Neural cell (in vitro differentiated cells): ENCODE measurements at regions not wholly inside any gene's neighbourhood (a gene's known extent, or its start where the extent isn't known, plus 50 kb on each side); places are given as distances from the start of the nearest gene placed in this dataset.

Source experiments
- H2AFZ ChIP-seq: fragments of 200-600, 300-800 bp; sonication (generic), shearing (Covaris generic); 2 replicates; pipeline ENCODE4 v1.6.0; 2014; ENCODE audit warnings: low read depth, mild to moderate bottlenecking, antibody characterized with exemption, low read length, moderate library complexity
- H3F3A ChIP-seq: fragments of 200-600 bp; shearing (Covaris generic); 2 replicates; pipeline ENCODE4 v1.6.1; 2016; ENCODE audit warnings: mild to moderate bottlenecking, moderate library complexity, mixed read lengths, antibody characterized with exemption, low read length; ENCODE audit not compliant: insufficient read depth, poor library complexity, severe bottlenecking
- H3K27ac ChIP-seq: fragments of 200-600, 300-800 bp; sonication (generic), shearing (Covaris generic); 2 replicates; pipeline ENCODE4 v1.5.1; 2014; ENCODE audit warnings: mild to moderate bottlenecking, low read length, moderate library complexity
- H3K27me3 ChIP-seq: fragments of 300-800, 200-600 bp; sonication (generic), shearing (Covaris generic); 2 replicates; pipeline ENCODE4 v1.6.0; 2014; ENCODE audit warnings: mild to moderate bottlenecking, low read depth, low read length, moderate library complexity; ENCODE audit not compliant: insufficient read depth
- H3K36me3 ChIP-seq: fragments of 300-800, 200-600 bp; sonication (generic), shearing (Covaris generic); 2 replicates; pipeline ENCODE4 v1.5.1; 2014; ENCODE audit warnings: mild to moderate bottlenecking, antibody characterized with exemption, low read length, moderate library complexity; ENCODE audit not compliant: insufficient read depth
- H3K4me2 ChIP-seq: fragments of 300-800, 200-600 bp; sonication (generic), shearing (Covaris generic); 2 replicates; pipeline ENCODE4 v1.6.0; 2014; ENCODE audit warnings: mild to moderate bottlenecking, low read length
- H3K4me3 ChIP-seq: fragments of 300-800, 200-600 bp; sonication (generic), shearing (Covaris generic); 2 replicates; pipeline ENCODE4 v1.5.1; 2014; ENCODE audit warnings: mild to moderate bottlenecking, low read length, moderate library complexity
- H3K79me2 ChIP-seq: fragments of 200-600 bp; shearing (Covaris generic); replicated peaks from 2 replicates; pipeline ENCODE4 v1.6.0; 2014; ENCODE audit warnings: mild to moderate bottlenecking, low read length, moderate library complexity; ENCODE audit not compliant: insufficient read depth
- H3K9ac ChIP-seq: fragments of 300-800, 200-600 bp; sonication (generic), shearing (Covaris generic); 2 replicates; pipeline ENCODE4 v1.6.1; 2016; ENCODE audit warnings: mild to moderate bottlenecking, low read length, mixed read lengths
- H3K9me2 ChIP-seq: fragments of 200-600 bp; shearing (Covaris generic); 2 replicates; pipeline ENCODE4 v1.6.1; 2016; ENCODE audit warnings: mild to moderate bottlenecking, low read length, mixed read lengths; ENCODE audit not compliant: insufficient read depth
- H3K9me3 ChIP-seq: fragments of 200-600, 300-800 bp; sonication (generic), shearing (Covaris generic); 2 replicates; pipeline ENCODE4 v1.6.1; 2016; ENCODE audit warnings: mild to moderate bottlenecking, mixed run types, low read length, moderate library complexity, mixed read lengths
- H4K20me1 ChIP-seq: fragments of 200-600 bp; shearing (Covaris generic); 2 replicates; pipeline ENCODE4 v1.6.1; 2016; ENCODE audit warnings: mild to moderate bottlenecking, mixed run types; ENCODE audit not compliant: insufficient read depth
- CTCF ChIP-seq: fragments of 450-650 bp; IDR thresholded peaks from 2 replicates; pipeline ENCODE4 v1.5.1; 2014; ENCODE audit warnings: antibody characterized with exemption, mild to moderate bottlenecking, moderate library complexity; ENCODE audit not compliant: poor library complexity, severe bottlenecking
- EP300 ChIP-seq: fragments of 450-650 bp; conservative IDR thresholded peaks from 2 replicates; pipeline ENCODE4 v1.6.1; 2014; ENCODE audit warnings: antibody characterized with exemption, mild to moderate bottlenecking, moderate library complexity; ENCODE audit not compliant: poor library complexity, severe bottlenecking
- EZH2 ChIP-seq: fragments of 200-600, 300-800 bp; shearing (Covaris generic), sonication (generic); IDR thresholded peaks from 2 replicates; pipeline ENCODE4 v1.6.1; 2014; ENCODE audit warnings: antibody characterized with exemption, low read length, borderline replicate concordance, mild to moderate bottlenecking; ENCODE audit not compliant: insufficient read depth, poor library complexity, severe bottlenecking
- MXI1 ChIP-seq: fragments of 450-650 bp; conservative IDR thresholded peaks from 2 replicates; pipeline ENCODE4 v1.6.1; 2014; ENCODE audit warnings: antibody characterized with exemption, mild to moderate bottlenecking; ENCODE audit not compliant: poor library complexity, severe bottlenecking
- POLR2AphosphoS5 ChIP-seq: IDR thresholded peaks from 2 replicates; pipeline ENCODE4 v1.6.1; 2012
- RAD21 ChIP-seq: fragments of 450-650 bp; conservative IDR thresholded peaks from 2 replicates; pipeline ENCODE4 v1.6.1; 2014; ENCODE audit warnings: antibody characterized with exemption, mild to moderate bottlenecking, moderate library complexity
- REST ChIP-seq: IDR thresholded peaks from 2 replicates; pipeline ENCODE4 v1.6.1; 2012; ENCODE audit warnings: borderline replicate concordance
- SMC3 ChIP-seq: fragments of 450-650 bp; conservative IDR thresholded peaks from 2 replicates; pipeline ENCODE4 v1.6.1; 2014; ENCODE audit warnings: antibody characterized with exemption, mild to moderate bottlenecking, moderate library complexity; ENCODE audit not compliant: poor library complexity
- TAF1 ChIP-seq: IDR thresholded peaks from 2 replicates; pipeline ENCODE4 v1.6.1; 2012; ENCODE audit warnings: low read depth

- Histone ChIP-seq H4K20me1 (no peaks in the 10 kb centered on the region), H3K4me3 (no peak overlapping the region), H3K27me3 (peaks cover 25% of the 10 kb centered on the region), H3K9me2 (no peaks in the 10 kb centered on the region), H3K9me3 (no peaks in the 10 kb centered on the region), H3K36me3 (no peaks in the 10 kb centered on the region), H3K9ac (no peak overlapping the region), H3K27ac (no peak overlapping the region), H3F3A (no peaks in the 10 kb centered on the region), H2AFZ (no peak overlapping the region), H3K4me2 (no peak overlapping the region), H3K79me2 (no peaks in the 10 kb centered on the region)
- TF ChIP-seq CTCF (no peak), REST (no peak), SMC3 (no peak), EP300 (no peak), TAF1 (no peak), RAD21 (no peak), MXI1 (no peak), EZH2 (no peak), POLR2AphosphoS5 (no peak)
Measured at GRCh38 chr11:122524898-122525297, 130.6 kb upstream of the UBASH3B start.

- H3K27ac ChIP-seq: no peak overlapping the region
- H3K9me3 ChIP-seq: no peaks in the 10 kb centered on the region
- H2AFZ ChIP-seq: no peak overlapping the region
Measured at GRCh38 chr11:122523846-122524805, 131.4 kb upstream of the UBASH3B start.

More at GRCh38 chr11:122523846-122524805, 131.4 kb upstream of the UBASH3B start:
- Histone ChIP-seq H3K4me3 (no peak overlapping the region), H3F3A (no peaks in the 10 kb centered on the region), H3K4me2 (no peak overlapping the region), H3K27me3 (peaks cover 25% of the 10 kb centered on the region), H3K9me2 (no peaks in the 10 kb centered on the region), H3K79me2 (no peaks in the 10 kb centered on the region), H3K9ac (no peak overlapping the region), H3K36me3 (no peaks in the 10 kb centered on the region), H4K20me1 (no peaks in the 10 kb centered on the region)
- TF ChIP-seq SMC3 (no peak), TAF1 (no peak), CTCF (no peak), EP300 (peak; percentile 97), REST (peak; percentile 32), POLR2AphosphoS5 (peak; percentile 100), MXI1 (no peak), EZH2 (no peak), RAD21 (no peak)
